Cardiac septum (tissue), 1 donor: ENCODE measurements at regions not wholly inside any gene's neighbourhood (a gene's known extent, or its start where the extent isn't known, plus 50 kb on each side); places are given as distances from the start of the nearest gene placed in this dataset.

Experiments
- DNase-seq: peaks from one replicate; pipeline ENCODE4 v3.0.0-alpha.2; 2020; ENCODE audit warnings: low spot score
- intact Hi-C: fragments of 100-400 bp; cut with DNase I; formaldehyde crosslinking; loops from one replicate; pipeline ENCODE4 v1.14.0; 2022
- donor health status: DM: no; HTN: no; CAD: no.

DNA sequence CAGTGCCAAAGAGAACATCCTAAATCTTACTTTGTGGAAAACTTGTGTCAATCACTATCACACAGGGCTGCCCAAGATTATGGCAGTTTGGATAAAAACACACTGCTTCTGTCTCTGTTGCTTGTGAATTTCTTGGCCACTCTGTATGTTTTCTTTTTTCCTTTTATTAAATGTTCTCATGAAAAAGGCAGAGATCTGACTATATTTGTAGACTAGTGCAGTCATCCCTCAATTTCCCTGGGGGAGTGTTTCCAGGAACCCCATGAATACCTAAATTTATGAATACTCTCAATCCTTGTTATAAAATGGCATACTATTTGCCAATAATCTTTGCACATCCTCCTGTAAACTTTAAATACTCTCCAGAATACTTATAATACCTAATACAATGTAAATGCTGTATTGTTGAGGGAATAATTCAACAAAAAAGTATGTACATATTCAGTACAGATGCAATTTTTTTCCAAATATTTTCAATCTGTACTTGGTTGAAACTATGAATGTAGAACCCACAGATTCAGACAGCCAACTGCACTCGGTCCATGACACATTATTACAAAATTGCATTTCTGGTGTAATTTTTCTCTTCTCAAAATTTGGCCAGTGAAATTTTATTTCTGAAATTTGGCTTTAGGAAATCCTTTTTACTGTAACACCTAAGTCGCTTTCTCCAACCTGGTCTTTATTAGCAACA, 391.9 kb upstream of the PRR16 start:
- DNase-seq = no peak
- intact Hi-C loops = no loop called here

DNA sequence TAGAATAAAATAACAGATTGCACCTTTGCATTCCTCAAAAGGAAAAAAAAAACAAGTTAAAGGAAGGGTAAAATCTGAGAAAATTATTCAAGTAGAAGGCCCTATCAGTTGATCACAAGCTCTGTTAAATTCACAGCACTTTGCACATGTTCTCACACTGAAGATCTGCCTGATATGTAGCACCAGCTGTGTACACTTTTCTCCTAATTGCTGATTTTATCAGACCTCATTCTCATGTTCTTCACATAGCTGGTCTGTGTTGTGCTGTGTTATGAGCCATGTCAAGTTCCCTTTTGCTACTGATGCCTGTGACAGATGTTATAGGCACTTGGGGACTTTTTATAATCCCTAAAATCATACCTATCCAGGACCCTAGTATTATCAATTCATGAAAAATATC, 390.4 kb upstream of the PRR16 start:
- no peak for DNase-seq
- intact Hi-C loops = no loop called here

DNA sequence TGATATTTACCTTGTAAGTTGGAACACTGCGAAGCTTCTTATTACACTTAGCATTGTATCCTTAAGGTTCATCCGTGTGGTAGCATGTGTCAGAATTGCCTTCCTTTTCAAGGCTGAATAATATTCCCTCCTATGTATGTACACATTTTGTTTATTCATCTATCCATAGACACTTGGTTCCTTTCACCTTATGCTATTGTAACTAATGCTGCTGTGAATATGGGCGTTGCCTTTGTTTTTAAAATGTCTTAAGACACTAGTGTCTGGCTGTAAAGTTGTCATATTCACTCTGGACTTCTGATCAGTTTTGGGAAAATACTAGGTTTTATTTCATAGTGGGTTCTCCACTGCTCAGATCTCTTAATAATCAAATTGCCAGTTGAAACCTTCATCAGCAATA, 383.3 kb upstream of the PRR16 start:
- intact Hi-C loops = no loop called here
- no peak for DNase-seq

DNA sequence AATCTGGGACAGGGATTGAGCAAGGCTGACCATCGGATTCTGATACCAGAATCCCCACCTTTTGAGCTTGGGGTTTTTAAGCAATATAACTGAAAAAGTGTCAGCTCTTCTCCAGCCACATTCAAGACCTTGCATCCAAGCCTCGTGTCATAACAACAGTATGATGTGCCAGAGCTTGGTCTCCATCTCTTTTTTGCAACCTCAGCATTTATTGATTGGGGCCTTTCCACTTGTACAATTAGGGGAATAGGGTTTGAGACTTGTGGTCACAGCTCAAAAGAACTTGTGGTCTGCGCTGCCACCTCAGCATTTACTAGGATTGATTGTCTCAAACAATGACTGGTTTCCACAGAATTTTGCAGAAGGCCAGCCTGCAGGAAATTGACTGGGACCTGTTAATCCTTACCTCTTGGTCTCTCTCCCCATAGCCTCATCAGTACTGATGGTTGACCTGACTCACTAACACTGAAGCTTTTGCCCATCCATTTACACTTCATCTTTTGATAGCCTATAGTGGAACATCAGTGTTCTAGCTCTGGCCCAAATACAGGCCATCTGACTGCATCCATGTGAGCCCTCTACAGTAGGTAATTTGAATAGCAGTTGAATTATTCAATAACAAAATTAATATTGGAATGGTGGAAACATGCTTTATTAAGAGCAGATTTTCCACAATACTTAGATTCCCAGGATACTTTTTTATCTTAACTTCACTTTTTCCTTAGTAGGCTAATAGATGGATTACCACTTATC, 381.6 kb upstream of the PRR16 start:
- no peak for DNase-seq
- intact Hi-C loops = no loop called here

DNA sequence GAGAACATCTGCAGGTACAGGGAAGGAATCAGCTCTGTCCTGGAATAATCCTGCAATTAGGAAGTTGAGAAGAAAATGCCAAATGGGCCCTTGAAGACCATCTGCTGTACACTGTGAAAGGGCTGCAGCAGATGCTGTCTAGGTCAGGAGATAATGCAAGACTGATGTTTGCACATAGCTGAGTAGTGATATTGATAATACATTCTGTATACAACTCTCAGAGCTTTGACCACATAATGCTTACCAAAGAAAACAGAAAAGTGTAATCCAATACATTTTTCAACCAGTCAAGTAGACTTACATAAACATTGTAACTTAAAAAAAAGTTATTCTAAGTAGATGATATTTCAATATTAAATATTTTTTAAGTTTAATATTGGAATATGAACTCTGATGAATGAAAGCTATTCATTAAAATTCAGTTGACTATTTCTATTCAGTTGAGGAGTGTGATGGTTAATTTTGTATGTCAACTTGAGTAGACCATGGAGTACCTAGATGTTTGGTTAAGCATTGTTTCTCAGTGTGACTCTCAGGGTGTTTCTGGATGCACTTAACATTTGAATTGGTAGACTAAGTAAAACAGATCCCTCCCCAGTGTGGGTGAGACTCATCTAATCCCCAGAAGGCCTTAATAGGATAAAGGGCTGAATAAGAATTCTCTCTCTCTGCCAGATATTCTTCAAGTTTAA, 380.1 kb upstream of the PRR16 start:
- intact Hi-C loops = no loop called here
- DNase-seq = no peak

DNA sequence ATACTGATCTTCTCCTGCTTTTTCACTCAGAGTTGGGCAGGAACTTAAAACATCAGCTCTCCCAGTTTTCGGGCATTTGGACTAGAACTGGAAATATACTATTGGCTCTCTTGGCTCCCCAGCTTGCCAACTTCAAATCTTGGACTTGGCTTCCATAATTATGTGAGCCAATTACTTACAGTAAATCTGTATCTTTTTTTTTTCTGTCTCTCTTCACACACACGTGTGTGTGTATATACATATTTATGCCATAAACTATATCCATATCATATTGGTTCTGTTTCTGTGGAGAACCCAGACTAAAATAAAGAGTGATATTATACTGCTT, 379.6 kb upstream of the PRR16 start:
- intact Hi-C loops = no loop called here

DNA sequence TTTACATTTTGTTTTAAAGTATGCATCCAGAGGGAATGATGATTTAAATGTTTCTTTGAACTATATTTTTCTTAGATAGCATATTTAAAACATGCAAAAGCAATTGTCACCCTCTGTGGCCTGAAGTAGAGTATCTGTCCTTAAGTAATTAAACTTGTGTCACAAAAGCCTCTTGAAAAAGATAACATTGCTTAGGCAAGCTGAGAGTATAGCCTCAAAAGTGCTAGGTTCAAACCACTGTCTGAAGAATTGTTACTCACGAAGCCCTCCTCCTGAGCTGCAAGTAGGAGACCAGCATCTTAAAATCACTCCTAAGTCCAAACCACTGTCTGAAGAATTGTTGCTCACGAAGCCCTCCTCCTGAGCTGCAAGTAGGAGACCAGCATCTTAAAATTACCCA, 378.0 kb upstream of the PRR16 start:
- intact Hi-C loops = no loop called here
- DNase-seq = no peak

More for the DNA sequence above, 379.6 kb upstream of the PRR16 start:
- DNase-seq = no peak

DNA sequence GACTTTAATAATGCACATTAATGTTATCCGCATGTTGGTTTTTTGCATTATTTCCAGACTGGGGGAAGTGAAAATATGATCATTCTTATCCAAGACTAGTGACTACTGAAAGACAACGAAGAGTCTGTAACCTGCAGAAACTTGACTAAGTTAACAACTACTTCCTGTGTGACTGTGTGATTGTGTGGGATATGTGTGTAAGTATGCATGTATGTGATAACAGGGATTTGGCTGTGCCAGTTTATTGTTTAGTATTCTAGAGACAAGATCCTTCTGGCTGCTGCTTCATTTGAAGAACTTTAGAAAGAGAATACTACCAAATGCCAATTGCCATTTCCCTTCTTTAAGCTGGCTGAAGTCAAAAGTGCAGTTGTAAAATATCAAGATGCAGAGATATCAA, 375.7 kb upstream of the PRR16 start:
- intact Hi-C loops = no loop called here
- no peak for DNase-seq

DNA sequence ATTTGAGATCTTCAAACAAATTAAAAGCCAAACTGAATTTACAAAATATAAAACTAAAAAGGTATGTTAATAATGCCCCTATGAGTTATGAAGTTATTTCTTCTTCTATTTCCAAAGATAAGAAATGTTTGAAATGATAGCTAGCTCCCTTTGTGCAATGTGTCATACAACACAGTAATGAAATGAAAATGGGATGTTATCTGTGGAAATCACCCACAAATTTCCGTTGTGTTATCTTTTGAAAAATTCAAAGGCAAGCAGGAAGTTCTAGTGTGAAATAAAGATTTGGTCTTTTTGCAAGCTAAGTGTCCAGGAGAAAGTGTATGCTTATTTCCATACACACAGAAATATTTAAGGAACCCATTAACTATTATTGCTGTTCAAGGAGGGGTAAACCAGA, 375.3 kb upstream of the PRR16 start:
- no peak for DNase-seq
- intact Hi-C loops = no loop called here

DNA sequence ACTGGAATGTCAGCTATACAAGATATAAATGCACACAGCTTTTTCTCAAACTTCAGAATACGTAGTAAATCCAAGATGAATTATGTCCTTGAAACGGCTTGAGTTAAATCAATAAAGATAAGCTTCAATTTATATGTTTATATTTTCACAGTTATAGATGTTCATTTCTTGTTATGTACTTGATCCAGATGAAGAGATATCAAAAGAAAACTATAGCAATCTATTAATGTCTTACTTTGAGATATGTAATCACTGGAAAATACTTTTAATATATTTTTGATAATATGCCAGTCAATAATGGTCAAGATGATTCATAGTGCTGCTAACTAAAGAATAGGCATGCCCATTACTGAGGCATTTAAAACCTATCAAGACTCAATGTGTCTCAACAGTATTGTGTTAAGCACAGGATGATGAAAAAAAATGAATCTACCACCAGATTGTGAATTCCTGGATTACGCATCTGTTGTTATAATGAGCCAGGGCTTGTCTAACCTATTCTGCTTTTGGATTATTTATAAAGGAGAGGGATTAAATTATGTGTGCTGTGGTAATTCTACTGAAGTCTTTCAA, 372.6 kb upstream of the PRR16 start:
- intact Hi-C loops = no loop called here
- DNase-seq = no peak

DNA sequence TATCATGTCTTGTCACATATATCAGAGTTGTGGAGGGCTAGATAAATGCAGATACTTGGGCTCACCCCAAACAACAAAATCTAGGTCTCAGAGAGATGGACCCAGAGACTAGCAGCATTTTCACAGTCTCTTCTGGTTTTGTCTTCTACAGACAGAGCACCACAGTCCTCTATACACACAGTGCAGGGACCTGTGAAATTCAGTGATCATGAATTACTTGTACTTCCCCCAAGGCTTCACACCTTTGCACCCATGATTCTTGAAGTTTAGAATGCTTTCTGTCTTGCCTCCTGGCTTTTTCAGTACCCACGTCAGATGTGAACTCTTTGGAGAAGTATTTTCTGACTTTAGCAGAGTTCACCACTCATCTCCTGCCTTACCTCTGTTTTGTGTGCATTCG, 371.5 kb upstream of the PRR16 start:
- no peak for DNase-seq
- intact Hi-C loops = no loop called here

DNA sequence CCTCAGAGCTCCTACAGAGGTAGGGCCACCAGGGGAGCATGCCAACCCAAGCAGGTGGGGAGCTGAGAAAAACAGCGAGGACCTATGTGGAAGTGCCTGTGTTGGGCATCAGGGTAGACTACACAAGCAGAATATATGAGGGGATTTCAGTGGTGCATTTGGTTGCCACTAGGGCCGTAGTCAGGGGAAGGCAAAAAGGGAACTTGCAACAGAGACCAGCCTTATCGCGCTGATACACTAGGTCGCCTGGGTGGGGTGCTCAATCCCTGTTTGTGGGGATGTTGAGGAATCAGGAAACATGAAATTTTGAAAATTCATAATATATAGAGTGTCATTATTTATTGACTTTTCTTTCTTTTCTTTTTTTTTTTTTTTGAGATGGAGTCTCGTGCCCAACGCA, 370.9 kb upstream of the PRR16 start:
- intact Hi-C loops = no loop called here
- DNase-seq = no peak

DNA sequence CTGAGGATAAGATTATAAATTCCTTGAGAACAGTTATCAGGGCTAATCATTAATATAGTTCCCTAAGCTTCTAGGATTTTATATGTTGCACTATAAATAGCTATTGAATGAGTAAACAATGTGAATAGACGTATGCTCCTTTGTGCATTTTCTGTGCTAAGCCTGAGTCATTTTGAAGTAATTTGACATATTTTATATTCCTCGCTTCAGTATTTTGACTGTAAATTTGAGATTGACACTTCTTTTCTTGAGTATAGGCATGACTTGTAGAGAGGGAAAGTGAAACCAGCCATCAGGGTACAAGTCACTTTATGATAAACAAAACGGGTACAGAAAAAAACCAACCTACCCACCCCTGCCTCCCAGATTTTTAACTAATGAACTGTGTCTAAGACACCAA, 367.7 kb upstream of the PRR16 start:
- DNase-seq = no peak
- intact Hi-C loops = no loop called here

DNA sequence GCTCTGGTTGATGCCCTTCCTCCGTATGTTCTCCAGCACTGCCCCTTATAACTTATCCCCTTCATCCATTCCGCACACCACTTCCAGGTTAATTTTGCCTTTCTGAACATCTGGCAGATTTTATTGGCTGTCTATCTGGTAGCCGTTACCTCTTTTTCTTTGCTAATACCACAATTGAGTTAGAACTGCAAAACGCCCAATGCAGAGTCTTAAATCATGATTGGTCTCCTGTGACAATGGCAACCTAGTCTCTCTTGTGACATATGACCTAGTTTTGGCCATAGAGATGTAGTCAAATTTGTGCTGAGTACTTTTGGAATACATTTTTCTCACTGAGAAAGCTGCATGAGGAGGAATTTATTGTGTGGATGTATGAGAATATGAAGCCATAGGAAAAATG, 365.7 kb upstream of the PRR16 start:
- intact Hi-C loops = no loop called here
- no peak for DNase-seq

DNA sequence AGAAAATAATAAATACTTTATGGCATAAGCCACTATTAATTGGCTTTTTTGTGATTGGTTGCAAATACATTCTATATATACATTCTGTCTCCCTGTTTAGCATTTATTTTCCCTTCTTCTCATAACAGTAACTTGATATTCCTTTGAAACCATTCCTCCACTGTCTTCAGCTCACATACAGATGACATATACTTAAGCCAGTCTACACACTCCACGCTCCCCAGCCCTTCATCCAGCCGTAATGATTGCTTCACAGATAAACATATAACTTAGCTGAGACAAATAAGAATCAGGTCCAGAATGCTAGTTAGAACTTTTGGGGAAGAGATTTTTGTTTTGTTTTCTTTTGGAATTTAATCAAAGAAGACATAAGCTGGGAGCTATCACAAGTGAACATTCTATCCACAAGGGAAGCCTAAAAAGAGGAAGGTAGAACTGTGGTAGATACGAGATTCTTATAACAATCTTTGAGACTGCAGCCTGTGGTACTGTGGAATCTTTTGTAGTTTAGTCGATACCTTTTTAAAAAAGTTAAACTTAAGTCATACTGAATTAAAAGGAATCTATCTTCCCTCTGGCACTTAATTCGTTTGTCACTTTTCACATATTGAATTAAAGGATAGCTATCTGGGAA, 365.1 kb upstream of the PRR16 start:
- no peak for DNase-seq
- intact Hi-C loops = no loop called here

DNA sequence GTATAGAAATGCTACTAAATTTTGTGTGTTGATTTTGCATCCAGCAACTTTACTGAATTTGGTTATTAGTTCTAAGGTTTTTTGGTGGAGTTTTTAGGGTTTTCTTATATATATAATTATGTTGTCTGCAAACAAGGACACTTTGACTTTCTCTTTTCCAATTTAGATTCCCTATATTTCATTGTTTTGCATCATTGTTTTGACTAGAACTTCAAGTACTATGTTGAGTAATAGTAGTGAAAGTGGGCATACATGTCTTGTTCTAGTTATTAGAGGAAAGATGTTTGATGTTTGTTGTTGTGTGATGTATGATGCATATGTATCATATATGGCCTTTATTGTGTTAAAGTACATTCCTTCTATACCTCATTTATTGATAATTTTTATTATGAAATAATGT, 362.3 kb upstream of the PRR16 start:
- intact Hi-C loops = no loop called here
- DNase-seq = no peak

DNA sequence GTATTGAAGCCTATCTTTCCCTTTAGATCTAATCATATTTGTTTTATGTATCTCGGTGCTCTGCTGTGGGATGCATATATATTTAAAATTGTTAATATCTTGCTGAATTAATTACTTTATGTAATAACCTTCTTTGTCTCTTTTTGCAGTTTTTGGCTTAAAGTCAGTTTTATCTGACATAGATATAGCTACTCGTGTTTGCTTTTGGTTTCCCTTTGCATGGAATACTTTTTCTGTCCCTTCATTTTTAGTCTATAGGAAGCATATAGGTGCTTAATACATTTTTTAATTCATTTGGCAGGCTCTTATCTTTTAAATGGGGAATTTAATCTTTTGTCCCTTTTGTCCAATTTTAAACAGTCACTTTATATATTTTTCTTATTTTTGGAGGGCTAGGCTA, 360.6 kb upstream of the PRR16 start:
- DNase-seq = no peak
- intact Hi-C loops = no loop called here

DNA sequence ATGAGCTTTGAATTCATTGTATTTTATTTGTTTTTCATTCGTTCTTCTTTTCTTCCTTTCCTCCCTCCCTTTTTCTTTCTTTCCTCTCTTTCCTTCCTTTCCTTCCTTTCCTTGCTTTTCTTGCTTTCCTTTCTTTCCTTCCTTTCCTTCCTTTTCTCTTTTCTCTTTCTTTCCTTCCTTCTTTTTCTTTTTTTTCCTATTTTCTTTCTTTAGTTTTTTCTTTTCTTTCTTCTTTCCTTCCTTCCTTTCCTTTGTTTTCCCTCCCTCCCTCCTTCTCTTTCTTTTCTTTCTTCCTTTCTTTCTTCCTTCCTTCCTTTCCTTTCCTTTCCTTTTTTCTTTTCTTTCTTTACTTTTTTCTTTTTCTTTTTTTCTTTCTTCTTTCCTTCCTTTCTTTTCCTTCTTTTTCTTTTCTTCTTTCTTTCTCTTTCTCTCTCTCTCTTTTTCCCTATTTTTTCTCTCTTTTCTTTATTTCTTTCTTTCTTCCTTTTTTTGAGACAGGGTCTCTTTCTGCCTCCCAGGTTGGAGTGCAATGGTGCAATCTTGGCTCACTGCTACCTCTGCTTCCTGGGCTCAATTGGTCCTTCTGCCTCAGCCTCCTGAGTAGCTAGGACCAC, 357.1 kb upstream of the PRR16 start:
- intact Hi-C loops = no loop called here
- no peak for DNase-seq

DNA sequence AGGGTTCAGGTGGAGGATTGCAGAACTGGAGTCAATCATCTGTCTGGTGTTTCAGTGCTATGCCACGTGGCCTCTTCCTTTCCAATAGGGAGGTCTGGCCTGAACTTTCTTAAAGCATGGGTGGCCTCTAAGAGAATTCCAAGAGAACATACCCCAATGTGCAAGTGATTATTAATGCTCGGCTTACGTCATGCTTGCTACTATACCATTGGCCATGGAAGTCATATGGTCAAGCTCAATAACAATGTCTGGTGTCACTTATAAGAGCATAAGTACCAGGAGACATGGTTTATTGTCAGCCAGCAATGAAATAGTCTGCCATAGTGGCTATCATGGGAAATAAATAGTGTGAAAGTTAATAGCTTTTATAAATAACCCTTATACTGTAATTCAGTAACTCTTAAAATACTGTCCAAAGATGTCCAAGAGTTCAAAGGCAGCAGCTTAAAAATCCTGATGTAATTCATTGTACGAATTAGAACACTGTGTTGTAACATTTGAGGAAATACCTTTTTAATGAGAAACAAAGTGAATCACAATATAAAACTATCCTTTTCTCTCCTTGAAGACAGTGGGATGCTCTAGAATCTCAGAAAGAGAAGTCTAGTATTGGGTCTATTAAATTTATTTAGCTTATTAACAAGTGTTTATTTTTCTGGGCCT, 355.4 kb upstream of the PRR16 start:
- intact Hi-C loops = no loop called here
- no peak for DNase-seq
